ENCODE measurements at regions not wholly inside any gene's neighbourhood (a gene's known extent, or its start where the extent isn't known, plus 50 kb on each side); places are given as distances from the start of the nearest gene placed in this dataset.

DNA sequence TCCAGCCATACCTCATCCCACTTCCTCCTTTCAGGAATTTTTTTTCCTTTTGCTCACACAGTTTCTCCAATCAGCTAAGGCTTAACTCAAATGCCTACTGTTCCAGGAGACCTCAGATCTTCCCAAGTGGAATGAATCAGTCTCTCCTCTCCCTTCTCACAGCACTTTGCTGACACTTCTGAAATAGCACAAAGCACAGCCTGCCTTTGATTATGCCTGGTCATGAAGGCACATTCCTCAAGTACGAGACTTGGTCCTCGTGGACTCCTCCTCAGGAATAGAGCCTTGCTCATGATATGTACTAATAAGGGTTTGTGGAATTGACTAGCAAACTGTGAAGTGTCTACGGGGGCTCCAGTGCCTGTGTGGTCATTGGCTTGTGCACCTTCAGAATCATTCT is 176.7 kb upstream of the TENM4 start:
- H3K36me3 ChIP-seq: no peaks in the 10 kb centered on the region
- no peak overlapping the region for H3K27ac ChIP-seq
- no peaks in the 10 kb centered on the region for H3K27me3 ChIP-seq
- no peaks in the 10 kb centered on the region for H3K9me3 ChIP-seq
- H3K4me1 ChIP-seq (ENCODE audit: insufficient read depth): no peaks in the 10 kb centered on the region
- intact Hi-C loops (cut with DNase I): no loop called here
- TF ChIP-seq EP300 (IDR thresholded peaks at IDR 0.05): no peak
- TF ChIP-seq POLR2A (IDR thresholded peaks at IDR 0.05): no peak
- TF ChIP-seq, protein P1, sequence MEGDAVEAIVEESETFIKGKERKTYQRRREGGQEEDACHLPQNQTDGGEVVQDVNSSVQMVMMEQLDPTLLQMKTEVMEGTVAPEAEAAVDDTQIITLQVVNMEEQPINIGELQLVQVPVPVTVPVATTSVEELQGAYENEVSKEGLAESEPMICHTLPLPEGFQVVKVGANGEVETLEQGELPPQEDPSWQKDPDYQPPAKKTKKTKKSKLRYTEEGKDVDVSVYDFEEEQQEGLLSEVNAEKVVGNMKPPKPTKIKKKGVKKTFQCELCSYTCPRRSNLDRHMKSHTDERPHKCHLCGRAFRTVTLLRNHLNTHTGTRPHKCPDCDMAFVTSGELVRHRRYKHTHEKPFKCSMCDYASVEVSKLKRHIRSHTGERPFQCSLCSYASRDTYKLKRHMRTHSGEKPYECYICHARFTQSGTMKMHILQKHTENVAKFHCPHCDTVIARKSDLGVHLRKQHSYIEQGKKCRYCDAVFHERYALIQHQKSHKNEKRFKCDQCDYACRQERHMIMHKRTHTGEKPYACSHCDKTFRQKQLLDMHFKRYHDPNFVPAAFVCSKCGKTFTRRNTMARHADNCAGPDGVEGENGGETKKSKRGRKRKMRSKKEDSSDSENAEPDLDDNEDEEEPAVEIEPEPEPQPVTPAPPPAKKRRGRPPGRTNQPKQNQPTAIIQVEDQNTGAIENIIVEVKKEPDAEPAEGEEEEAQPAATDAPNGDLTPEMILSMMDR (IDR thresholded peaks at IDR 0.05): no peak
- H3K4me3 ChIP-seq: no peak overlapping the region
- no peak for DNase-seq
- WGBS, 3 donors: 55 to 58% (median 56%) methylated on average over 3 of the region's 3 CpGs

DNA sequence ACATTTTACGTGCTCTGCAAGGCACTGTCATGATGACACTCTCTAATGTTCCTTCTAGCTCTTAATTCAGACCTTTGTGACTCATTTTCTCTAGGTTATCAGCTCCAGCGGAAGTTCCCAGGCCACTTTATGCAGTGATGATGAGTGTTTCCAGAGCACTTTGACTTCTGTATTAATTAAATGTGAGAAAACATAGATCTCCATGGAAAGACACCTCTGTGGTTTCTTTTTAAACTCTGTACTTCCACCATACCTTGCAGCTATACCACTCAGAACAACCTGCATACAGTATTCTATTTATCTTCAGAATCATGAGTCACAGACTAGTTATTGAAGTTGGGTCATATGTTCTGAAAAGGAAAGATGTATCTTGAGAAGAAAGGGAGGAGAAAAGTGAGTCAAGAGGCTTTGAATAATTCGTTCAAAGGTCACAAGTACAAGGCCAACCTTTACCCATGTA is 175.6 kb upstream of the TENM4 start:
- H3K36me3 ChIP-seq: no peaks in the 10 kb centered on the region
- WGBS, 3 donors: 63 to 74% (median 66%) methylated on average over 3 of the region's 3 CpGs
- no peak overlapping the region for H3K4me3 ChIP-seq
- DNase-seq: no peak
- H3K4me1 ChIP-seq (ENCODE audit: insufficient read depth): no peaks in the 10 kb centered on the region
- intact Hi-C loops (cut with DNase I): no loop called here
- TF ChIP-seq, protein P1 (IDR thresholded peaks at IDR 0.05): no peak
- H3K27ac ChIP-seq: no peak overlapping the region
- H3K27me3 ChIP-seq: no peaks in the 10 kb centered on the region
- no peaks in the 10 kb centered on the region for H3K9me3 ChIP-seq

DNA sequence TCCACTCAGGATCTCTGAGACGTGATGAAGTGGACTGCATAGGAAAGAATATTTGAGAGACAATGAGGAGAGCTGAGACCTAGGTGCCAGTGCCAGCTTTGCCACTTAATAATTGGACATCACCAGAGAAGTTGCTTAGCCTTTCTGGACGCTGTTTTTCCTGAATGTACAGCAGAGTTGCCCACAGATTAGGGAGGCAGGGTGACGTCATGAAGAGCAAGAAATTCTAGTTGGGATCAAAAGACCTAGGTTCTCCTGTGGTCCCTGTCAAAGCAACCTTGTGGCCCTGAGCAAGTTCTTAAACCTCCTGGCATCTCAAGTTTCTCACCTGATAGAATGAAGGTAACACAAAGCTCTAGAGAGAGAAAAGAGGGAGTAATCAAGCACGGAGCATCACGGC is 174.6 kb upstream of the TENM4 start:
- intact Hi-C loops (cut with DNase I): no loop called here
- no peaks in the 10 kb centered on the region for H3K9me3 ChIP-seq
- H3K4me3 ChIP-seq: no peak overlapping the region

DNA sequence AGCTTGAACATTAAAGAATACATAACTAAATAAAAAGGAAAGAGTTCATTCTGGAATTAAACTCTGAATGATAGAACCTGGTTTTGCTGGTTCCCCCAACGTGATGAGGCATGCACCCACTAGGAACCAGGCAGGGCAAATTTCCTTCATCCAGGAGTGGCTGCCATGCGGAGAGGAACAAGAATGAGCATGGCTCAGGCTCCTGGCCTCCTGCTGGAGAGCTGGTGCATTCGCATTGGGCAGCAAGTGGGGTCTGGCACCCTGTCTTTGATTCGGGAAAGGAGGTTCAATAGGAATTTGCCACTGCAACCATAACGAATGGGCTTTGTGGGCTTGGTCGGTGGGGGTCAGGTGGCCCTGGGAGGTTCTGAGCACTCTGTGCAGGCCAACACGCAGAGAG is 169.8 kb upstream of the TENM4 start:
- no peaks in the 10 kb centered on the region for H3K27me3 ChIP-seq
- WGBS, 3 donors: 86 to 96% (median 90%) methylated on average over 7 of the region's 7 CpGs
- H3K4me1 ChIP-seq (ENCODE audit: insufficient read depth): no peaks in the 10 kb centered on the region
- intact Hi-C loops (cut with DNase I): no loop called here
- H3K9me3 ChIP-seq: peaks cover 0 to 3% of the 10 kb centered on the region in 2 donors
- no peak overlapping the region for H3K27ac ChIP-seq
- TF ChIP-seq, protein P1 (IDR thresholded peaks at IDR 0.05): no peak
- no peak for TF ChIP-seq EP300 (IDR thresholded peaks at IDR 0.05)
- no peak for TF ChIP-seq POLR2A (IDR thresholded peaks at IDR 0.05)
- no peaks in the 10 kb centered on the region for H3K36me3 ChIP-seq
- no peak for DNase-seq
- no peak overlapping the region for H3K4me3 ChIP-seq

More for the DNA sequence above, 174.6 kb upstream of the TENM4 start:
- Histone ChIP-seq H3K36me3 (no peaks in the 10 kb centered on the region), H3K27ac (no peak overlapping the region), H3K4me1 (ENCODE audit: insufficient read depth) (no peaks in the 10 kb centered on the region), H3K27me3 (no peaks in the 10 kb centered on the region)
- no peak for DNase-seq
- TF ChIP-seq, protein P1 (IDR thresholded peaks at IDR 0.05): no peak
- TF ChIP-seq POLR2A (IDR thresholded peaks at IDR 0.05) (no peak), EP300 (IDR thresholded peaks at IDR 0.05) (no peak)
- WGBS, 3 donors: 78 to 86% (median 82%) methylated on average over 5 of the region's 5 CpGs

DNA sequence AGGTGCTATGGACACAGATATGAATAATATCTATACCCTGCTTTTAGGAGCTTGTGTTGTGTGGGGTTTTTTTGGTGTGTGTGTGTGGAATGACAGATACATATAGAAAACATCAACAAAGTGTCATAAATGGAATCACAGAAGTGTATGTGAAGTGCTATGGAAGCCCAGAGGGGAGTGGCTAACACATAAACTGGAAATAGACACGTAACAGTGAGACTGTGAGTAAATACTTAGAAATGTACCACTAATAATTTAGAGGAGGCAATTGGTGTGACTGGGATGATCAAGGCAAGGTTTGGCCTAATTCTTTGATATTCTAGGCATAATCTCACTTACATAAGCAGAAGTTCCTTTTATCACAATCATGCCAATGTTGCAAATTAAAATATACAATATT is 169.3 kb upstream of the TENM4 start:
- Histone ChIP-seq H3K27ac (no peak overlapping the region), H3K4me3 (no peak overlapping the region), H3K9me3 (peaks cover 0 to 3% of the 10 kb centered on the region in 2 donors), H3K36me3 (no peaks in the 10 kb centered on the region), H3K4me1 (ENCODE audit: insufficient read depth) (no peaks in the 10 kb centered on the region), H3K27me3 (no peaks in the 10 kb centered on the region)
- 63 to 72% (median 72%) methylated on average over 1 of the region's 1 CpG for WGBS, 3 donors
- no peak for DNase-seq
- TF ChIP-seq, protein P1 (IDR thresholded peaks at IDR 0.05): no peak
- TF ChIP-seq EP300 (IDR thresholded peaks at IDR 0.05) (no peak), POLR2A (IDR thresholded peaks at IDR 0.05) (no peak)
- intact Hi-C loops (cut with DNase I): no loop called here
